NT2/D1 (cell line): ENCODE measurements at regions not wholly inside any gene's neighbourhood (a gene's known extent, or its start where the extent isn't known, plus 50 kb on each side); places are given as distances from the start of the nearest gene placed in this dataset.

Source experiments
- YY1 ChIP-seq: IDR thresholded peaks from 2 replicates; pipeline ENCODE4 v1.6.1; 2011; ENCODE audit not compliant: insufficient read length, insufficient read depth
- ZNF274 ChIP-seq: IDR thresholded peaks from 2 replicates; pipeline ENCODE4 v1.6.1; 2011; ENCODE audit warnings: mild to moderate bottlenecking, low read depth, low read length

GRCh38 chr5:74275171-74275992, 365.1 kb downstream of the ENC1 start:
- no peak for TF ChIP-seq YY1
- no peak for TF ChIP-seq ZNF274
